Kidney glomerular epithelial cell (primary cell): ENCODE measurements at regions not wholly inside any gene's neighbourhood (a gene's known extent, or its start where the extent isn't known, plus 50 kb on each side); places are given as distances from the start of the nearest gene placed in this dataset.
"Not testable (repeated sequence)": the region's sequence is repeated elsewhere in the genome, so short reads cannot be mapped to it uniquely, and the experiment has no call there.

Experiments
- DNase-seq: peaks from one replicate; lab custom pipeline; 2025; lab: John Stamatoyannopoulos, UW

GRCh38 chr6:19976411-19977129 is 139.4 kb downstream of the ID4 start:
- no peak for DNase-seq

GRCh38 chr6:19979059-19979458 is 141.9 kb downstream of the ID4 start:
- no peak for DNase-seq

- DNase-seq: no peak
Observed at GRCh38 chr6:19979986-19980385, 142.8 kb downstream of the ID4 start.

DNA sequence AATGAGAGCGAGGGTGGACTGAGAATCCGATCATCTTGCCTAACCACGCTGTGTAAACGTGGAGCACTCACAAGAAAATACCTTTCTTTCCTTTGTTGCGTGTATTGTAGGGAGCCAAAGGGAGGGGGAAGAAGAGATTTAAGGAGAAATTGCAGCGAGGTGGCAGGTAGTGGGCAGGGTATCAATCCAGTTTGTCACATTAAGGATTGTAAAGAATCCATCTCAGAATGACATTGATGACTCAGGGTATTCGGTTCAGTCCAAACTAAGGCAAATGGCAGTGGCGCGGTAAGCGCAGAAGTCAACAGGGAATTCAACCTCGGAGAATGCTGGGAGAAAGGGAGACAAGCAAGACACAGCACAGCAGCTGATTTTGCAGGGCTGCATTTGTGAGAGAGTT is 146.2 kb downstream of the ID4 start:
- no peak for DNase-seq

GRCh38 chr6:19986691-19987438 is 149.7 kb downstream of the ID4 start:
- no peak for DNase-seq

DNA sequence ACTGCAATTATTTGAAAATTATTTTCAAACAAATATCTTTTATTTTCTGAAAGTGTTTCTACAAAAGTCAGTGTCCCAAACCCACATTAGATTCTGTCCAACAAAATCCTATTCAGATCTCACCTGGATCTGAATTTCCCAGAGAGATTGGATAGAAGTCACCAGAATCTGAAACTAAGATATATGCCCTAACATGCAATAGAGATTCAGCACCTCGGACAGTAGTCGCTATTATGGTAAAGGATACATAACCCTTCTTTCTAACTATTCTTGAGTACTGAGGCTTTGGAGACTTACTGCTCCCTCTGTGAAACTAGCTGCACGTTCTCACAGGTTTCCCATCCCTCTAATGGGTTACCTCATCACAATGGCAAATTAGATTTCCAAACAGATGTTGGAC is 151.4 kb downstream of the ID4 start:
- peak; percentile 6 for DNase-seq

GRCh38 chr6:19991176-19991575 is 154.0 kb downstream of the ID4 start:
- DNase-seq: no peak

- DNase-seq: no peak
Observed at GRCh38 chr6:19994909-19995308, 157.7 kb downstream of the ID4 start.

DNA sequence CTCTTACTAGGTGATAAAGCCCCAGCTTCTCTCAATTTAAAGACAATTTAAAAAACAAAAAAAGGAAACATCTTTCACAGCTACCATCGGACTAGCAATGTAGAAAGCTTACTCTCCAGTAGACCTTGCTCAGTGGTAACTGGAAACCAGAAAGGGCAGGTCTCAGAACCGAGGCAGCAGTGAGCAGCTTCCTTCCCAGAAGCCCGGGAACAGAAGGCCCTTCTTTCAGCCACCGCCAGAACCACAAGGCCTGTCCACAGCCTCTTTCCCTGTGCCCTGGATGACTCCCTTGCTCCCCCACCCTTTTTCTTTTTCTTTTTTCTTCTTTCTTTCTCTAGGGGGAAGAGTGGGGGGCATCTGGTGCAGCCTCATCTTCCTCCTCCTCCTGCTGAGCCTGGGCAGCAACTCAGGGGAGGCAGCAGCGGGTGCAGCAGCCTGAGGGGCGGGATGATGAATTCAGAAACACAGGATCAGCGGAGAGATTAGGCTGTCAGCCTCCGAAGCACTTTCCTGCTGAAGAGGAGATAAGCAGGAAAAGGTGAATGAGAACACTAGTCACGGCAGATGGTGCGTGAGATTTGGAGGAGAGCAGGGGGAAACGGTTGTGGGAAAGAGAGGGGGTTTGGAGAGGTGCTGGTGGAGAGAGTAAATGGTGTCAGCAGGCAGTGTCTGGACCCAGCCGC is 158.5 kb downstream of the ID4 start:
- DNase-seq: no peak

GRCh38 chr6:19997104-19997503 is 159.9 kb downstream of the ID4 start:
- DNase-seq: no peak

- no peak for DNase-seq
Observed at GRCh38 chr6:19998541-19998940, 161.4 kb downstream of the ID4 start.

DNA sequence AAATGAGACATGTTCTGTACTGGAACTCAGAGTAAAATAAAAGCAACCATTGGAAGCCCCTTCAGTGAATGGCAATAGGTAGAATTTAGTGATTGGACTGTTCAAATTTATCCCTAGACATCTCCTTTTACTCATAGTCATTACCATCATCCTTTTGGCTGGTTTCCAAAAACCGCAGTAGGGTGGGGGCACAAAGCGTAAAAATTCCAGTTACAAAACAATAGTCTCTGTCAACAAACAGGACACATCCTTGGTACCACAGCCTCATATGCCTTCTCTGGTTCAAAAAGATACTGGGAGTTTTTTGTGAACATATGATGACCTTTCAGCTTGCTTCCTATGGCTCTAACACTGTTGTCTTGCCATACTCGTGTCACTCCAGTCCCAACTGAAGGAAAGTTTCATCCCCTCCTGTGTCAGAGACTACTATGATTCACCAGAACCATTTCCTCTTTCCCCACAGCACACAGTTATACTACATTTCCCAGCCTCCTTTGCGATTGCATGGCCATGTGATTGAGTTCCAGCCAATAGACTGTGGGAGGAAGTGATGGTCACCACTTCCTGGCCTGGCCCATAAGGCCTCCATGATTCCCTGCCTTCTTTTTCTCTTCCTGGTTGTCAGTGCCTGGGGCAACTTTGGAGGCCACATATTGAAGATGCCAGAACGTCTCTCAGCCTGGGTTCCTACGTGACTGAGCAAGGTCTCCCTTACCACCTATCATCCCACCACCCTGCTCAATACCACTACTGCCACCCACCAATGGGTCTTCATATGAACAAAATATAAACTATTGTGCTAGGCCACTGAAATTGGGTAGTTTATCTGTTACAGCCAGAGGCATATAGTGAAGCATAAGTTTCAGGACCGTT is 162.4 kb downstream of the ID4 start:
- peak; percentile 1 for DNase-seq

- no peak for DNase-seq
Observed at GRCh38 chr6:20001286-20001685, 164.1 kb downstream of the ID4 start.

- DNase-seq: no peak
Observed at GRCh38 chr6:20006037-20006436, 168.9 kb downstream of the ID4 start.

GRCh38 chr6:20008131-20008530 is 171.0 kb downstream of the ID4 start:
- DNase-seq: no peak

- DNase-seq: no peak
Observed at GRCh38 chr6:20013066-20013861, 176.1 kb downstream of the ID4 start.

DNA sequence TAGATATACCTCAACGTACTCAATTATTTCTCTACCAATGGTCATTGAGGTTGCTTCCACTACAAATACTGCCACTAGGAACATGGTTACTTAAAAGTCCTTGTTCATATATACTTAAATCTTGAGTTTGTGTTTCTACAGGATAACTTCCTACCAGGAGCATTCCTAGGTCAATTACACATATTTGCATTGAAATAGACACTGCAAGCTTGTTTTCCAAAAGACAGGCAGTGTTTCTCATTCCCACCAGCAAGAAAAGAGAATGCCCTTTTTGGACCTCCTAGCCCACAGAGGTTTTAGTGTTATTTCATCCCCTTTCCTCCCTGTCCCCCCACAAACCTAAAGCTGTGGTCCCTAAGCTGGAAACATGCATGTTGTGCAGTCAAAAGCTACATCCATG is 177.3 kb downstream of the ID4 start:
- no peak for DNase-seq

DNA sequence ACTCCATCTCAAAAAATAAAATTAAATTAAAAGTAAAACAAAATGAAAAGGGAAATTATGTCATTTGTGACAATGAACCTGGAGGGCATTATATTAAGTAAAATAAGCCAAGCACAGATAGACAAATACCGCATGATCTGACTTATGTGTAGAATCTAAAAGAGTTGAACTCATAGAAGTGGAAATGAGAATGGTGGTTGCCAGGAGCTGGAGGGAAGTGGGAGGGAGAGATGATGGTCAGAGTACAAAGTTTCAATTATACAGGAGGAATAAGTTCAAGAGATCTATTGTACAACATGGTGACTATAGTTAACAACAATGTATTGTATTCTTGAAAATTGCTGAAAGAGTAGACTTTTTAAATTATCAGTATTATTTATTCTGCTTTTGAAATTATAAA is 183.4 kb downstream of the ID4 start:
- no peak for DNase-seq

- DNase-seq: no peak
Observed at GRCh38 chr6:20021795-20022194, 184.6 kb downstream of the ID4 start.

GRCh38 chr6:20023549-20024315 is 186.6 kb downstream of the ID4 start:
- DNase-seq: not testable (repeated sequence)

DNA sequence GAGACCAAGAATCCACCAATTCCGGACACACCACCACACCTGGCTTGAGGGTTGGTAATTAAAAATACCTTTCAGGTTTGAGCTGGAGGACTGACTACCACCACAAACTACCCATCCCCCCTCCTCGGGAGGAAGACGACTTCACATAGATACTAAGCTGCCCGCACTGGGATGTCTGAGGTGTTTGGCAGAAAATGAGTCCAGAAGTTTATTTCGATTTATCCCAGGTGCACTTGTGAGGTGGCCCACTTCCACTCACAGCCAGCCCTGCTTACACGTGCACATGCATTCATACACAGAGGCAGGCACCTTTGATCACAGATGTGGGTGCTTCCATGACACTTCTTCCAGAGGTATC is 187.1 kb downstream of the ID4 start:
- no peak for DNase-seq
